Mucosa of descending colon (tissue), 3 donors: ENCODE measurements at regions not wholly inside any gene's neighbourhood (a gene's known extent, or its start where the extent isn't known, plus 50 kb on each side); places are given as distances from the start of the nearest gene placed in this dataset.

ENCODE experiments used
- ATAC-seq: fragments of 200-7000 bp; cut with Tn5 transposase; one replicate; pipeline ENCODE4 v1.9.1; 2020; ENCODE audit warnings: mild to moderate bottlenecking, moderate library complexity
- DNase-seq, 3 donors: peaks; one replicate each; pipeline ENCODE4 v3.0.0-alpha.2; 2020
- H3K36me3 ChIP-seq: fragments of 200-600 bp; one replicate; pipeline ENCODE4 v1.8.0; 2021; ENCODE audit warnings: low read depth, mild to moderate bottlenecking
- H3K4me1 ChIP-seq: fragments of 200-600 bp; one replicate; pipeline ENCODE4 v1.8.0; 2021; ENCODE audit warnings: low read depth, mild to moderate bottlenecking
- H3K4me3 ChIP-seq: fragments of 200-600 bp; one replicate; pipeline ENCODE4 v1.8.0; 2021; ENCODE audit warnings: mild to moderate bottlenecking
- H3K9me3 ChIP-seq: fragments of 200-600 bp; one replicate; pipeline ENCODE4 v1.8.0; 2021; ENCODE audit warnings: mild to moderate bottlenecking
- CTCF ChIP-seq: fragments of 200-600 bp; IDR thresholded peaks from one replicate; pipeline ENCODE4 v1.8.0; 2022; ENCODE audit warnings: antibody characterized with exemption, mild to moderate bottlenecking
- intact Hi-C, 2 donors: fragments of 100-400 bp; cut with DNase I in 1 of 2; cut with micrococcal nuclease in 1 of 2; formaldehyde crosslinking; loops; one replicate each; pipeline versions ENCODE4 v1.11.0 to v1.11.1; 2022; cut with DNase I, micrococcal nuclease
- donor health status: DM: no; HTN: no; CAD: no; lungs with moderate emphysema.
- donor health status: DM: no; HTN: no; CAD: no.
- donor health status: DM: no; HTN: yes; CAD: no.

- Histone ChIP-seq H3K9me3 (no peaks in the 10 kb centered on the region), H3K4me3 (no peak overlapping the region), H3K4me1 (no peaks in the 10 kb centered on the region), H3K36me3 (no peaks in the 10 kb centered on the region)
- DNase-seq (no peak), ATAC-seq (no peak)
- intact Hi-C loops, result no loop called here
- TF ChIP-seq CTCF, result no peak
These were observed 156.2 kb upstream of the CELF4 start for GRCh38 chr18:37721544-37722522.

DNA sequence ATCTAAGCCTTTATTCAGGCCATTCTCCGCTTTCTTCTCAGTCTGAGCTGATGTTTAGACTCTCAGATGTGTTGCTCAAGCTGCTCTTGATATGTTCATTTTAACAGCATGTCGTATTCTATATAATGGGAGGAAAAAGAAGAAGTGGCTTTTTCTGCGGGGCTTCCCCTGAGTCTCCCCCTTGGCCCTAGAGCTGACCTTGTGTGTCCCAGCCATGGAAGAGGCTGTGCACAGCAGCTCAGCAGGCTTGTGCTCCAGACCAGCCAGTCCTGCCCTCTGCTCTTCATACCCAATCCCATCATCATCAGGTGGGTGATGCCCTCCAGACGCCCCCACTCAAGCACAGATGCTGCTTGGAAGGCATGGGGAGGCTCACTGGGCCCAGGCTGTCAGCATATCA is 155.1 kb upstream of the CELF4 start:
- no peak for DNase-seq
- H3K36me3 ChIP-seq, result no peaks in the 10 kb centered on the region
- intact Hi-C loops, result no loop called here
- H3K9me3 ChIP-seq, result no peaks in the 10 kb centered on the region
- H3K4me3 ChIP-seq, result no peak overlapping the region
- no peak for TF ChIP-seq CTCF
- no peak for ATAC-seq
- no peaks in the 10 kb centered on the region for H3K4me1 ChIP-seq

- no peak for DNase-seq
- H3K4me3 ChIP-seq, result no peak overlapping the region
- H3K36me3 ChIP-seq, result no peaks in the 10 kb centered on the region
- no peaks in the 10 kb centered on the region for H3K9me3 ChIP-seq
- no peak for TF ChIP-seq CTCF
- intact Hi-C loops, result no loop called here
- H3K4me1 ChIP-seq, result no peaks in the 10 kb centered on the region
- no peak for ATAC-seq
These were observed 152.1 kb upstream of the CELF4 start for GRCh38 chr18:37717656-37718055.

- intact Hi-C loops, result no loop called here
These were observed 151.5 kb upstream of the CELF4 start for GRCh38 chr18:37717098-37717497.

DNA sequence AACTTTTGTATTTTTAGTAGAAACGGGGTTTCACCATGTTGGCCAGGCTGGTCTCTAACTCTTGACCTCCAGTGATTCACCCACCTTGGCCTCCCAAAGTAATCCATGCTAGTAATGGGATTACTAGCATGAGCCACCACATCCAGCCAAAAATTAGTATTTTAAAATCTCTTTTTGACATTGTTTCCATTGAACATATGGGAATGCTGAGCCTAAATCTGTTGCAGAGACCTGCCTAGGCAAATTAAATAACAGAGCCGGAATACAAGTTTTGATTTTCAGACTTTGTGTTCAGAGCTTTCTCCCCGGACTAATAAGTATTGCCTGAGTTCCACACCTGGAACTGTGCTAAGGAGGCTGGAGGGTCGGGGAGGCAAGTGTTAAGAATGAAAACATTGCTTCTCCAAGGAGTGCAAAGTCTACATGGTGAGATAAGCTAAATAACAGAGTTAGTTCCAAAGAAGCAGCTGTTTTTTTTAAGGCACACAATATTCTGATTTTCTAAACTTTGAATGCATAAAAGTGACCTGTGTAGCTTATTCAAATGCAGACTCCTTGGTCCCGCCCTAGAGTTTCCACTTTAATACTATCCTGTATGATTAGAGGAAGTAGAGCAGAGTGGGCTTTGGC is 150.6 kb upstream of the CELF4 start:
- Histone ChIP-seq H3K4me3 (no peak overlapping the region), H3K4me1 (no peaks in the 10 kb centered on the region), H3K9me3 (no peaks in the 10 kb centered on the region), H3K36me3 (no peaks in the 10 kb centered on the region)
- no peak for DNase-seq
- no peak for ATAC-seq
- intact Hi-C loops, result no loop called here
- TF ChIP-seq CTCF, result no peak

More at GRCh38 chr18:37717098-37717497, 151.5 kb upstream of the CELF4 start:
- ATAC-seq, result no peak
- Histone ChIP-seq H3K36me3 (no peaks in the 10 kb centered on the region), H3K9me3 (no peaks in the 10 kb centered on the region), H3K4me1 (no peaks in the 10 kb centered on the region), H3K4me3 (no peak overlapping the region)
- no peak for DNase-seq
- TF ChIP-seq CTCF, result no peak
